GM19455 (cell line): ENCODE measurements at regions not wholly inside any gene's neighbourhood (a gene's known extent, or its start where the extent isn't known, plus 50 kb on each side); places are given as distances from the start of the nearest gene placed in this dataset.

Experiments used
- ATAC-seq: cut with Tn5 transposase; IDR thresholded peaks from one replicate; pipeline ENCODE4 v1.9.1; 2021; ENCODE audit not compliant: unreplicated experiment

- no peak for ATAC-seq
These were observed 170.4 kb downstream of the DAD1 start for GRCh38 chr14:22418631-22419030.

- no peak for ATAC-seq
These were observed 171.1 kb downstream of the DAD1 start for GRCh38 chr14:22417914-22418313.

- no peak for ATAC-seq
These were observed 172.8 kb downstream of the DAD1 start for GRCh38 chr14:22416193-22416592.

GRCh38 chr14:22415605-22415959 is 173.4 kb downstream of the DAD1 start:
- ATAC-seq, result no peak

GRCh38 chr14:22414876-22415604 is 174.0 kb downstream of the DAD1 start:
- no peak for ATAC-seq

GRCh38 chr14:22412926-22413411 is 176.1 kb downstream of the DAD1 start:
- no peak for ATAC-seq

GRCh38 chr14:22411398-22412055 is 177.5 kb downstream of the DAD1 start:
- ATAC-seq, result no peak

- ATAC-seq, result no peak
These were observed 178.5 kb downstream of the DAD1 start for GRCh38 chr14:22410497-22410896.

GRCh38 chr14:22409006-22409405 is 180.0 kb downstream of the DAD1 start:
- no peak for ATAC-seq

- ATAC-seq, result no peak
These were observed 180.5 kb downstream of the DAD1 start for GRCh38 chr14:22408547-22408946.

- ATAC-seq, result no peak
These were observed 182.0 kb downstream of the DAD1 start for GRCh38 chr14:22407033-22407432.

GRCh38 chr14:22405201-22405600 is 183.8 kb downstream of the DAD1 start:
- ATAC-seq, result no peak

GRCh38 chr14:22403296-22403695 is 185.7 kb downstream of the DAD1 start:
- ATAC-seq, result no peak

- ATAC-seq, result no peak
These were observed 188.3 kb downstream of the DAD1 start for GRCh38 chr14:22400655-22401259.

GRCh38 chr14:22399776-22400175 is 189.2 kb downstream of the DAD1 start:
- no peak for ATAC-seq

GRCh38 chr14:22397221-22397737 is 191.7 kb downstream of the DAD1 start:
- no peak for ATAC-seq

GRCh38 chr14:22395803-22396202 is 193.2 kb downstream of the DAD1 start:
- no peak for ATAC-seq

GRCh38 chr14:22394616-22395015 is 194.4 kb downstream of the DAD1 start:
- no peak for ATAC-seq

GRCh38 chr14:22393796-22394195 is 195.2 kb downstream of the DAD1 start:
- no peak for ATAC-seq

- no peak for ATAC-seq
These were observed 197.0 kb downstream of the DAD1 start for GRCh38 chr14:22391908-22392565.

GRCh38 chr14:22390824-22391461 is 198.1 kb downstream of the DAD1 start:
- no peak for ATAC-seq
